NCI-H345 (cell line): ENCODE measurements at regions not wholly inside any gene's neighbourhood (a gene's known extent, or its start where the extent isn't known, plus 50 kb on each side); places are given as distances from the start of the nearest gene placed in this dataset.
"Not testable (repeated sequence)": the region's sequence is repeated elsewhere in the genome, so short reads cannot be mapped to it uniquely, and the experiment has no call there.

Experiments
- DNase-seq: peaks from one replicate; lab custom pipeline; 2025; lab: John Stamatoyannopoulos, UW

DNA sequence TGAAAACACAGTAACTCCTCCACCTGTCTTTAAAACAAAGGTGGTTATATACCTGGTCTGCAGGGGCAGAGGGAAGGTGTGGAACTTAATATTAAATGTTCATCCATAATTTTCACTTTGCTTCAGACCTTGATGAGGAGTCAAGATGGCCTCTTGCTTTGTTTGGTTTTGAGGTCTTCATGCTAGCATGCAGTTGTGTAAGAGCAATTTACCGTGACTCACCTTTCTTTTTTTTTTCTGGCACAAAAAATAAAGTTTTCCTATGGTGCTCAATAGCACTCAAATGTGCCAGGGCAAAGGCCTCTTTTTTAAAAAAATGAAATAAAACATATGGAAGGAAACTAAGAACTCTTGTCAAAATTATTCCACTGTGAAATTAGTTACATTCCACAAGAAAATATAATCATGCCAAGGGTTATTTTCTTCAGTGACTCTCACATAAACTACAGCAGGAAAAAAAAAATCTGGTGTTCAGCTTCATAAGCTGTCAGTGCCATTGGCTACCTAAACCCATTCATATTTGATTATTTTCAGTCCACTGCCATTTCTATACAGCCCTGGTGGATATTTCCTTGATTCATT lies 128.2 kb downstream of the SLC7A11 start:
- DNase-seq, result peak; percentile 2

DNA sequence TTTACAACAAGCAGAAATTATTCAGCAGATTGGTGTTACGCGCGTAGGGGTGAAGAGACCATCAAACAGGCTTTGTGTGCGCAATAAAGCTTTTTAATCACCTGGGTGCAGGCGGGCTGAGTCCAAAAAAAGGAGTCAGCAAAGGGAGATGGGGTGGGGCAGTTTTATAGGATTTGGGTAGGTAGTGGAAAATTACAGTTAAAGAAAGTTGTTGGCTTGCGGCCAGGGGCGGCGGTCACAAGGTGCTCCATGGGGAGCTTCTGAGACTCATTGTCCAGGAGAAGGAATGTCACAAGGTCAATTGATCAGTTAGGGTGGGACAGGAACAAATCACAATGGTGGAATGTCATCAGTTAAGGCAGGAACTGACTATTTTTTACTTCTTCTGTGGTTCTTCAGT lies 129.3 kb downstream of the SLC7A11 start:
- not testable (repeated sequence) for DNase-seq

DNA sequence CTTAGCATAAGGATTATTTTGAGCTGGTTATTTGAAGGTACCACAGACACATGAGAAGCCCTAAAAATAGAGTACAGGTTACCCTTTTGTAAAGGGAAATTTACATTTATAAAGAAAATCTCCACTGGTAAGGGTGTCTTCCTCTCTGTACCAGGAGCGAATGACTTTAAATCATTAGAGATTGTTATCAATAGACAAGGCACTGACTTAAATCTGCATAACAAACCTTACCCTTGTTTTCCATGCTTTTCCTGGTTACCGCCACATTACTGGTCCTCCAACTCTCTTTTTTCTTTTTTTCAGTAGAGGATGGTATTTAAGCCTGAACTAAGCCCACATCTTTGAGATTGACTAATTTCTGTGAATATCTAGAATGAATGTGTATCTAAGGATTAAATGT lies 129.8 kb downstream of the SLC7A11 start:
- no peak for DNase-seq

DNA sequence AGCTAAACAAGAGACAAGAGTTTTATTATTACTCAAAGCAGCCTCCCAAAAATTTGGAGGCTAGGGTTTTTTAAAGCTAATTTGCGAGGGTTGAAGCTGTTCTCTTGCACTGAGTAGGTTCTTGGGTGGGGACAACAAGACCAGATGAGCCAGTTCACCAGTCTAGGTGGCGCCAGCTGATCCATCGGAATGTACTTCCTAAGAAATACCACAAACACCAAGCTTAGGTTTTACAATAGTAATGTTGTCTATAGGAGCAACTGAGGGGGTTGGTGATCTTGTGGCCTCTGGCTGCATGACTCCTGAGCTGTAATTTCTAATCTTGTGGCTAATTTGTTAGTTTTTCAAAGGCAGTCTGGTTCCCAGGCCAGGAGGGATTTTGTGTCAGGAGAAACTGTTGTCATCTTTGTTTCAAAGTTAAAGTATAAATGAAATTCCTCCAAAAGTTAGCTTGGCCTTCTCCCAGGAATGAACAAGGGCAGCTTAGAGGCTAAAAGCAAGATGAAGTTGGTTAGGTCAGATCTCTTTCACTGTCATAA lies 130.6 kb downstream of the SLC7A11 start:
- DNase-seq, result no peak

DNA sequence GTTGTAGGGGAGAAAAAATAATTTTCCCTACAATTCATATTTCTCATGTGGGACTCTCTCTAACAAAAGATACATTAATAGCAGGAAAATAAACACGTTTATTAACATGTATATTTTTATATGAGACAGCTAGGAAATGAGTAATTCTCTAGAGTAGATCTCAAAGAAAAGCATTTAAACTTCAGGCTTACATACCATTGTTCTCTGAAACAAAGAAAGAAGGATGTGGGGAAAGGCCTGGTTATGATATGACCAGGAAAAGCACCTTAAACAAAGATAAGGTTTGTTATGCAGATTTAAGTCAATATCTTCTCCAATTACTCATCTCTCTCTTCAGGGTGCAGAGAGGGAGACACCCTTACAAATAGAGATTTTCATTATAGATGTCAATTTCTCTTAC lies 131.3 kb downstream of the SLC7A11 start:
- DNase-seq, result no peak

DNA sequence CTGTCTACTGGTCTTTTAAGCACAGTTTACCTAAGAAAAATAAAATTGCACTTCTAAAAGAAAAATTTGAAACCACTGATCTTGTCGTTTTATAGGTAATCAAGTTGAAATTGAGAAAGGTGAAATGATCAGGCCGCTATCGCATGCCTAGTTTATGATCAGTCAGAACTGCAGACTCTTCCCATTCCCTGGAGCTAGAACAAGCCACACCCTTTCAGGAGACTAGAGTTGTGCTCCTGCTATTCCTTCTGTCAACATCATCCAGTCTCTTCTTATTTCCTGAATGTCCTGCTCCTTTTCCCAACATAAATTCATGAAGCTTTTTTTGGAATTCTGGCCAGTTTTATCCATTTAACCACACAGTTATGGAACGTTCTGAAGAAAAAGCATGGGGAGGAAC lies 135.1 kb downstream of the SLC7A11 start:
- no peak for DNase-seq

DNA sequence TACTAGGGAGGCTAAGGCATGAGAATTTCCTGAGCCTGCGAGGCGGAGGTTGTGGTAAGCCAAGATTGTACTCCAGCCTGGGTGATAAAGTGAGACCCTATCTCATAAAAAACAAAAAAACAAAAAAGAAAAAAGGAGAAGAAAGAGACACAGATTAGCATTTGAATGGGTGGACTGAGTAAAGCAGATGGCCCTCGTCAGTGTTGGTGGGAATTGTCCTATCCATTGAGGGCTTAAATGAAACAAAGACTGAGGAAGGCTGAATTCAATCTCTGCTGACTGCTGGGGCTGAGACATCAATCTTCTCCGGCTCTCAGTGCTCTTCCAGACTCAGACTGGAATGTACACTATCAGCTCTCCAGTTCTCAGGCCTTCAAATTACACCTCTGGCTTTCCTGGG lies 136.8 kb downstream of the SLC7A11 start:
- no peak for DNase-seq

DNA sequence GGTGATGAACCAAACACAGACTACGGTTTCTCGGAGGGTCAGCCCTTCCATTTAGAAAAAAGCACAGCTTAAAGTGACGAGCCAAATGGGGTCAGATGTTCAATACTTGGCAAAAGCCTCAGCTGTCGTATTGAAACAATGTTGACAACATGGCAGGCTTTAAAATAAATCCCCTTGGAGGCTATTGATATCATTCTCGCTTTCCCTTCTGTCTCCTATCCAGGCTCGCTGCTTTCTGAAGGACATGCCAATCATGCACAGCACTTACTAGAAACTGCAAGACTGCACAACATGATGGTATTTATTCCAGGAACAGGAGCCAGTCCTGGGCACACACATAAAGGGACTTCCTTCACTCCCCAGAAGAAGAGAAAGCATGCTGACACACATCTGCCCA lies 137.9 kb downstream of the SLC7A11 start:
- no peak for DNase-seq

DNA sequence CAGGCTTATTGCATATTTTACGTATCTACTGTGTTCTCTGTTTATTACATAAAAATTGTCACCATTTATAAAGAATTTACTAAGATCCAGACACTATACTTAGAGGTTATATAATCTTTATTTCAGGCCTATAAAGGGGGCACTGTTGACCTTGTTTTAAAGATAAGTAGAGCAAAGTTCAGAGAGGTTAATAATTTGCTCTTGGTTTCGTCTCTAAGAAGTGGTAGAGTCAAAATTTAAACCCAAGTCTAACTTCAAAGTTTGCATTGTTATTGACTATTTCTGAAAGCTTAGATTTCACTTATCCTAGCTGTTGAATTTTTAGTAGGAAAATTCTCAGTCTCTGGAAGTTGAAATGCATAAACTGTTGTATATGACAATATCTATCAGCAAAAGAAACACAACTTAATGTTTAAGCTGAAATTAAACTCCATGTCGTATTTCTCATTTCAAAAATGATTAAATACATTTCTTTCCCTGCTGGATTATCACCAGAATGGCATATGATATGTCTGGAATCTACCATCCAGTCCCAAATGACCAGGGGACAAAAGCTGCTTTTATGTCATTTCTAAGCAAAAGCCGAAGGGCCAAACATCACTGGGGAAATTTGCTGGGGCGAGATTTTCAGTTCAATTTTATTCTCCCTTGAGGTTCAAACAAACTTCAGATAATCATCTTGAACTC lies 138.4 kb downstream of the SLC7A11 start:
- no peak for DNase-seq

DNA sequence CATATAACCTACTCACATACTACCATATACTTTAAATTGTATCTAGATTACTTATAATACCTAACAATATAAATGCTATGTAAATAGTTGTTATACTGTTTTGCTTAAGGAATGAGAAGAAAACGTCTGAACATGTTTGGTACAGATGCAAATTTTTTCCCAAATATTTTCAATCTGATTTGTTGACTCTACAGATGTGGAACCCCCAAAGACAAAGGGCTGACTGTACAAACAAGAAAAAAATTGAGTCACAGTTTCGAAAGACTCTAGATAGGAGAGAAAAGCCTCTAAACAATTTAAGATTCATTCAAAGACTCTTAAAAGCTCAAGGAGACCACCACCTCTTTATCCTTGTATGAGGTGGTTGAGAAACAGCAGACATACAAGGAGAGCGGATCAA lies 142.8 kb downstream of the SLC7A11 start:
- no peak for DNase-seq

DNA sequence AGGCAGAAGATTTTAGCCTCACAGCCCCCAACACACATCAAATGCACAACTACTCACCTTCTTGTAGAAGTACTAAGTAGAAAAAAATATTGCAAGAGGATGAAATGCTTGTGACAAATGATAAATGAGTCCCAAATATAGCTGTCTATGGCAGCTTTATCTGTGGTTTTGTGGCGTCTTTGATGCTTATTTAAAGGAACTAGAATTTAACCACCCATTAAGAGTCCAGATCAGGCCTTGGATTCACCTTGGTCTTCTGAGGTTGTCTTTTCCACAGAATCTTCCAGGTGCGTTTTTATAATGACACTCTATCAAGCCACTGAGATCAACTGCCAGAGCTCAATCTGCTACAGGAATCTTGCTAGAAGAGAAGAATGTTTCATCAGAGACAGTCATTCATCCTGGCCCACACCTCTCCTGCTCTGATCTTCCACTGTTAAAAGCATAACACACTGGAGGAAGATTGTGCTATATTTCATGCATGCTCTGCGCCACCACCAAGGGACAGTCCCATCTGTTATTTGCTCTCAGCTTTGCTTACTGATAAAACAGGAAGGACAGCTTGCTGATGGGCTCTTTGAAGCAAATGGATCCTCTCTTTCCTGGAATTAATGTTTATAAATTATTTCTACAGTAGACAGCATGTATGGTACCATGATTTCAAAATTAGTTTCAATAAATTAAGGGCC lies 144.1 kb downstream of the SLC7A11 start:
- DNase-seq, result no peak

DNA sequence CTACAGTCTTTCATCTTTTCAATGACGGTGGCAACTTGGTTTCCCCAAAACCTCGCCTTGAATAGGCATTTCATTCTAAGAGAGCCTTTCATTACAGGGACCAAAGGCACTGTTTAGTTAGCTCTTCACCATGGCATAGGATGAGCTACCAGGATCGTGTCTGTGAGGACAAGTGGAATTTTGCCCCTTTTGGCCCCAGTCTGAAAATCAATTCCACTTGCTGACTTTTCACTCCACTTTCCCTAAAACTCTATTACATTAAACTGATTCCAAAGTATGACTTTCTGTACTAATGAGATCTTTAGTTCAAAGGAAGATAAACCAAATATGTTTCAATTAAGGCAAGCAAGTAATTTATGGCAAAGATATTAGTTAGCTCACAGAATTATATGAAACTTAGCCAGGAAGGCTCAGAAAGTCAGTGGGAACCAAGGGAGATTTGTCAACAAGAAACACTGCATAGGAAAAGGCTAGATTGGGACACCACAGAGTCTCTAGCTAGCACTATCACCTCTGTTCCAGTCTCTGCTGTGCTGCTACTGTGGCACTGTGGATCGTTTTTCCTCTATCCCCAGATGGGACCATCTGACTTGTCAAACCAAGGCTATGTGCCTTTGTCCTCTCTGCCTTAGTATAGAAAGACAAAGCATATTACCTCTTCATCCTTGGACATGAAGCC lies 145.6 kb downstream of the SLC7A11 start:
- DNase-seq, result no peak

DNA sequence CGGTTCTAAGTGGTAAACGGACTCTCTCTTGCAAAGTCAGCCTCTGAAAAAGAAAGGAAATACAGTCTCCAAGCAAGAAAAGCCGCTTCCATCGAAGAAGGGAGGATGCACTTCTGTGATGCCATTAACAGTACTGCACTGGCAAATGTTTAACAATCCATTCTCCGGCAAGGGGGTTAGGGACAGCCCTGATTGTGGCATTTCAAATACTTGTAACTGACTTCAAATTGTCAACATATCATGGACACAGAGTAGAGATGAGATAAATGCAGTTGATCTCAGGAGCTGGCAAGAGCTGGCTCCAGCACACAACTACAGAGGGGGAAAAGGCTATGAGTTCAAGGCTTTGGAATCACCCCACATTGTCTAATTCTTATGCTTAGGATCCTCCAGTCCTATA lies 146.8 kb downstream of the SLC7A11 start:
- no peak for DNase-seq

DNA sequence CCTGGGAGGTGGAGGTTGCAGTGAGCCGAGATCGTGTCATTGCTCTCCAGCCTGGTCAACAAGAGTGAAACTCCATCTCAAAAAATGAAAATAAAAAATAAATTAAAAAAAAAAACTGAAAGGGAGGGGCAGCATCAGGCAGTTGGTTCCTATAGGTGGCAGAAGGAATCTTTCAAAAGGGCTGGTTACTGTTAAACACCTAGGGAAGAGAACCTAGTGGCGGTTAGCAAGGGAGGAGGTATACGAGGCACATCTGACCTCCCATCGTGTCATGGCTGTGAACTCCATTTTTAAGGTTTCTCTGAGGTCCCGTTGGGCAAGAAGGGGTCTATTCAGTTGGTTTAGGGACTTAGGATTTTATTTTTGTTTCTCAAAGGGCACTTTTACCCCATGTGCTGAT lies 150.1 kb downstream of the SLC7A11 start:
- DNase-seq, result no peak

DNA sequence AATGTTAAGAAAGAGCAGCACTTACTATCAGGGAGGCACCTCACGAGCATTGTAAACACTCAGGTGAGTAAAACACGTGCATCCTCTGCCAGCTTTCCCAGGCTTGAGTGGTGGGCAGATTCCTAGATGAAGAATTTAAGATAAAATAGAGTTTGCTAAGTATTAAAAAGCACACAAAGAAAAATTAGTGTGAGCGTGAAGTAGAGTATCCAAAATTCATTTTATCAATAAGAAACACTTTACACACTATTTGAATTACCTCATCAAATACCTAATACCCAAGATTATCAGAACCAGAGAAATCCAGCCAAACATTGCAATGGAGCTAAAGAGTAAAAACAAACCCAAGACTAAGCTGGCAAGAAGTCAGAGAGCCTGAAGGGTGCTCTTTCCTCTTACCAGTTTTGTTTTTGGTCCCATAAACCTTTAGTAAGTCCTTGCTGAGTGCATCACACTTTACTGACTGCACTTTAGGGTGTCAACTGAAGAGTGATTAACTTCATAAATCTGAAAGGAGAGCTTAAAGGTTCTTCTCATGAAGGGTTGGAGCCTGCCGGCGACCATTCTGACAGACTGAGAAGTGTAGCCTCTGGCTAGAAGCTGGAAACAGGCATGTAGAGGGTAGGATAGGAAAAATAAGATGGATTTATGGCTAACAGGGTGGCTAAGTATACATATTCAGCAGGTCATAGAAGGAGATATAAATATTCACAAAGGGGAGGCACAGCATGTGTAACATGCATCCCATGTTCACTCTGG lies 151.1 kb downstream of the SLC7A11 start:
- DNase-seq, result peak; percentile 29

DNA sequence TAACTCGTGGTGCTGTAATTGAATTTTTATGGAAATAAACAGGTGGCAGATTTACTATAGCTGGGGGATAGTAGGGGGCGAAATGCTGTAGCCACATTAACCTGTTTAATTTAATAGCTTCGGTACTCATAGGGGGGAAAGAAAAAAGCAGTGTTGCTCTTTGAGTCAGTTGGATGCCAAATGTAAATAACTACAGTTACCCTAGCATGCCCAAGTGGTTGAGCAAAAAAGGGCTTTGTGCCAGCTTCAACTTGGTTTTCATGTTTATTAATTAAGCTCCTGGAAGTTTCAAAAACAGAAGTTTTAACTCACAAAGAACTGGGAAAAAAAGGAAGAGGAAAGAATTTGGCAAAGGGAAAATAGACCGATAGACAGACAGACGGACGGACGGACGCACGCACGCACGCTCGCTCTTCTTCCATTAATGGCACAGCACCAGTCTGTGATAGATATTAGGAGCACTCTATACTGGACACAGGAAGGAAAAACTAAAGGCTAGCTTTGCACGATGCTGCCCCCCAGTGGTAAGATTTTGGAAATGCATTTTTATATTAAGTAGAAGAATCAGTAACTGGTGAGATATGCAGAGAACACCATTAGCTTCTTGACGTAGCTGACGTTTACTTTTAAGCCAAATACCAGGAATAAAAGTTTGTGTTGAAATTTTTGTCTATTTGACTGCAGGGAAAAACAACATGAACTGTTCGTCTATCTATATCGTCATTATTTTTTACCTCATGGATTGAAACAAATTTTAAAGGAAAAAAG lies 151.8 kb downstream of the SLC7A11 start:
- DNase-seq, result peak; percentile 76

DNA sequence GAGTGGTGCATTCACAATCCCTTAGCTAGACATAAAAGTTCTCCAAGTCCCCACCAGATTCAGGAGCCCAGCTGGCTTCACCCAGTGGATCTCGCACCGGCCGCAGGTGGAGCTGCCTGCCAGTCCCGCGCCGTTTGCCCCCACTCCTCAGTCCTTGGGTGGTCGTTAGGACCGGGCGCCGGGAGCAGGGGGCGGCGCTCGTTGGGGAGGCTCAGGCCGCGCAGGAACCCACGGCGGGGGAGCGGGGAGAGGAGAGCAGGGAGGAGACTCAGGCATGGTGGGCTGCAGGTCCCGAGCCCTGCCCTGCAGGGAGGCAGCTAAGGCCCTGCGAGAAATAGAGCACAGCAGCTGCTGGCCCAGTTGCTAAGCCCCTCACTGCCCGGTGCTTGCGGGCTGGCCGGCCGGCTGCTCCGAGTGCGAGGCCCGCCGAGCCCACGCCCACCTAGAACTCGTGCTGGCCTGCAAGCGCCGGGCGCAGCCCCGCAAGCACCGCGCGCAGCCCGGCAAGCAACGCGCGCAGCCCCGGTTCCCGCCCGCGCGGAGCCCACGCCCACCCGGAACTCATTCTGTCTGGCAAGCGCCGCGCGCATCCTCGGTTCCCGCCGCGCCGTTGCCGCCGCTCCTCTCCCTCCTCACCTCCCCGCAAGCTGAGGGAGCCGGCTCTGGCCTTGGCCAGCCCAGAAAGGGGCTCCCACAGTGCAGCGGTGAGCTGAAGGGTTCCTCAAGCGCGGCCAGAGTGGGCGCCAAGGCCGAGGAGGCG lies 153.5 kb downstream of the SLC7A11 start:
- no peak for DNase-seq

DNA sequence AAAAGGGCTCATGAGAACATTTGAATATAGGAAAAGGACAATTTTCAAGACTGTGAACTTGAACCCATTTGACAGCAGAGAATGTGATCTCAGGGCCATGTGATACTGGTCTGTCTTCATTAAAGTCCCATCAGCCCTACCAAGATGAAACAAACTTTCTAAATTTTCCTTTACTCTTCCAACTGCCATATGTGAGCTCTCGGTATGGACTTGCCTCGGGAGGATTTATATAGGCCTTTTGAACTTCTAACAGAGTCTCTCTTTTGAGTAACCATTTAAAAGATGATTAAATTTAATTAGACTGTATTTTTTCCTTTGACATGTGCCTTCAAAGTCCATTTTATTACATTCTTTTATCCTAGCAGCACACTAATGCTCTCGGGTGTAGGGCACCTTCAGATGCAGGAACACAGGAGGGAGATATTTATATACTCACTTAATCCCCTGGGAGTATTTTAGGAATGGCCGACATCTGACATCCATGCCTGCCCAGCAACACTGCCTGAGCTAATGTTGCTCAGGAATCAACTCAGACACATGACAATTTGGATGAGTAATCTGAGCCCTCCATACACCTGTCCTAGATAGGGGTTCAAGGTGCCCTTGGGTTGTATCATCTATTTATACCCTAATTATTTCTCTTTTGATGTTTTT lies 155.0 kb downstream of the SLC7A11 start:
- DNase-seq, result no peak

DNA sequence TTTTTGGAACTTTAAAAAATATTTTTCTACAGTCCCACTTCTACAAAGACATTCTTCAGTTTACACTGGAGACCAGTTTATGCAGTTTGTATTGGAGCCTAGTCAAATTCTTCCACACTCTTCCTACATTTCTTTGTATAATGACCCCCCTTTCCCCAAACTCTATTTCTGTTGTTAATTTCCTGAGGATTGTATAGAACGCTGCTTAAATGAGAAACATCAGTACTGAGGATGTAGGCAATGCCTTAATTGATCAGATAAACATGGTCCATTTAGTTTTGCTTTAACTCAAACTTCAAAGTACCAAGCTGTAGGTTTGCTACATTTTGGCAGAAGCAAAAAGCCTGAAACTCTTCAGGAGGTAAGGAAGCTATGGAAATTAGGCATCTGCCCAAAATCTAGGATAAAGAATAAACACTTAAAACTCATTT lies 155.5 kb downstream of the SLC7A11 start:
- DNase-seq, result no peak
